Tibial nerve (tissue), 4 donors: ENCODE measurements at regions not wholly inside any gene's neighbourhood (a gene's known extent, or its start where the extent isn't known, plus 50 kb on each side); places are given as distances from the start of the nearest gene placed in this dataset.

Experiments used
- DNase-seq, 2 donors: peaks; one replicate each; pipeline ENCODE4 v3.0.0-alpha.2; 2019; ENCODE audit warnings: low spot score in 2 of 2
- H3K27ac ChIP-seq, 4 donors: fragments of 200-600 bp; sonication (generic) in 3 of 4; one replicate each; pipeline ENCODE4 v1.5.1; 2017 to 2019; ENCODE audit warnings: mild to moderate bottlenecking in 1 of 4
- H3K27me3 ChIP-seq, 2 donors: fragments of 200-600 bp; sonication (generic) in 1 of 2; one replicate each; pipeline versions ENCODE4 v1.5.1 to v1.6.0; 2017 to 2019
- H3K36me3 ChIP-seq, 3 donors: fragments of 200-600 bp; sonication (generic); one replicate each; pipeline ENCODE4 v1.5.1; 2018 to 2019
- H3K4me1 ChIP-seq, 4 donors: fragments of 200-600 bp; sonication (generic) in 3 of 4; one replicate each; pipeline ENCODE4 v1.5.1; 2017 to 2019
- H3K4me3 ChIP-seq, 4 donors: fragments of 200-600 bp; sonication (generic) in 3 of 4; one replicate each; pipeline ENCODE4 v1.5.1; 2017 to 2019; ENCODE audit warnings: mild to moderate bottlenecking in 1 of 4, moderate library complexity in 1 of 4
- H3K9me3 ChIP-seq, 4 donors: fragments of 200-600 bp; sonication (generic) in 3 of 4; one replicate each; pipeline ENCODE4 v1.5.1; 2017 to 2019
- EP300 ChIP-seq, 2 donors: sonication (generic); formaldehyde crosslinking; IDR thresholded peaks; one replicate each; pipeline ENCODE4 v1.6.1; 2017; ENCODE audit warnings: antibody characterized with exemption in 2 of 2, mild to moderate bottlenecking in 1 of 2
- POLR2A ChIP-seq, 2 donors: fragments of 450-650 bp; IDR thresholded peaks; one replicate each; pipeline ENCODE4 v1.6.1; 2017; ENCODE audit warnings: antibody characterized with exemption in 2 of 2, mild to moderate bottlenecking in 2 of 2, moderate library complexity in 2 of 2
- WGBS, 2 donors: methylation state at CpG; one replicate each; pipeline ENCODE4 v1.1.5; 2018; 5-methylcytosine and 5-hydroxymethylcytosine counted together
- TF ChIP-seq, protein P1 (sequence below), 5 experiments: fragments of 200-600 bp in 3 of 5; fragments of 450-650 bp in 2 of 5; sonication (generic) in 3 of 5; IDR thresholded peaks; one replicate each; pipeline ENCODE4 v1.5.1; 2016 to 2019; ENCODE audit warnings: antibody characterized with exemption in 5 of 5, mild to moderate bottlenecking in 3 of 5, moderate library complexity in 2 of 5

- no peak overlapping the region for H3K4me3 ChIP-seq
- 71% methylated on average over 8 of the region's 8 CpGs for WGBS, 2 donors
- H3K4me1 ChIP-seq, result no peaks in the 10 kb centered on the region
- no peaks in the 10 kb centered on the region for H3K27me3 ChIP-seq
- H3K27ac ChIP-seq, result no peak overlapping the region
- no peak for DNase-seq
- H3K36me3 ChIP-seq, result no peaks in the 10 kb centered on the region
- no peaks in the 10 kb centered on the region for H3K9me3 ChIP-seq
- TF ChIP-seq, protein P1, sequence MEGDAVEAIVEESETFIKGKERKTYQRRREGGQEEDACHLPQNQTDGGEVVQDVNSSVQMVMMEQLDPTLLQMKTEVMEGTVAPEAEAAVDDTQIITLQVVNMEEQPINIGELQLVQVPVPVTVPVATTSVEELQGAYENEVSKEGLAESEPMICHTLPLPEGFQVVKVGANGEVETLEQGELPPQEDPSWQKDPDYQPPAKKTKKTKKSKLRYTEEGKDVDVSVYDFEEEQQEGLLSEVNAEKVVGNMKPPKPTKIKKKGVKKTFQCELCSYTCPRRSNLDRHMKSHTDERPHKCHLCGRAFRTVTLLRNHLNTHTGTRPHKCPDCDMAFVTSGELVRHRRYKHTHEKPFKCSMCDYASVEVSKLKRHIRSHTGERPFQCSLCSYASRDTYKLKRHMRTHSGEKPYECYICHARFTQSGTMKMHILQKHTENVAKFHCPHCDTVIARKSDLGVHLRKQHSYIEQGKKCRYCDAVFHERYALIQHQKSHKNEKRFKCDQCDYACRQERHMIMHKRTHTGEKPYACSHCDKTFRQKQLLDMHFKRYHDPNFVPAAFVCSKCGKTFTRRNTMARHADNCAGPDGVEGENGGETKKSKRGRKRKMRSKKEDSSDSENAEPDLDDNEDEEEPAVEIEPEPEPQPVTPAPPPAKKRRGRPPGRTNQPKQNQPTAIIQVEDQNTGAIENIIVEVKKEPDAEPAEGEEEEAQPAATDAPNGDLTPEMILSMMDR (IDR thresholded peaks at IDR 0.05), result no peak
- TF ChIP-seq POLR2A (IDR thresholded peaks at IDR 0.05) (no peak), EP300 (IDR thresholded peaks at IDR 0.05) (no peak)
Observed at GRCh38 chr6:165782134-165782533, 119.1 kb upstream of the PDE10A start.

DNA sequence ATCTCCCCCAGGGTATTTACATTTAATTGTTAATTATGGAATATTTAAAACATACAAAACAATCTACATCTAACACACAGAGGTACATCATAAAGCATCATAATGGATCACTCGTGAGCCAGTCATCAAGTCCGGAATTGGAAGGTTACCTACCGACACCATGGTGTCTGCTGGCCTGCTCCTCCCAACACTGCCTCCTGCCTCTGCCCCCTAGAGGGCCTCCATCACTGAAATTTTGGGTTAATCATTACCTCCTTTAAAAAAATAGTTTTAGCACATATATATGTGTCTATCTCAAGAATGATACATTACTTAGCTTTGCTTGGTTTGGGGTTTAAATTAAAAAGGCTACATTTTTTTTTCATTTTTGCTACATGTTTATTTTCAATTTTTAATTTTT lies 114.6 kb upstream of the PDE10A start:
- WGBS, 2 donors, result 95 to 96% methylated on average over 3 of the region's 3 CpGs
- DNase-seq, result no peak
- Histone ChIP-seq H3K4me3 (no peak overlapping the region), H3K27me3 (no peaks in the 10 kb centered on the region), H3K27ac (no peak overlapping the region), H3K9me3 (no peaks in the 10 kb centered on the region), H3K4me1 (no peaks in the 10 kb centered on the region), H3K36me3 (no peaks in the 10 kb centered on the region)
- TF ChIP-seq POLR2A (IDR thresholded peaks at IDR 0.05), result no peak
- TF ChIP-seq, protein P1 (IDR thresholded peaks at IDR 0.05), result no peak
- no peak for TF ChIP-seq EP300 (IDR thresholded peaks at IDR 0.05)

DNA sequence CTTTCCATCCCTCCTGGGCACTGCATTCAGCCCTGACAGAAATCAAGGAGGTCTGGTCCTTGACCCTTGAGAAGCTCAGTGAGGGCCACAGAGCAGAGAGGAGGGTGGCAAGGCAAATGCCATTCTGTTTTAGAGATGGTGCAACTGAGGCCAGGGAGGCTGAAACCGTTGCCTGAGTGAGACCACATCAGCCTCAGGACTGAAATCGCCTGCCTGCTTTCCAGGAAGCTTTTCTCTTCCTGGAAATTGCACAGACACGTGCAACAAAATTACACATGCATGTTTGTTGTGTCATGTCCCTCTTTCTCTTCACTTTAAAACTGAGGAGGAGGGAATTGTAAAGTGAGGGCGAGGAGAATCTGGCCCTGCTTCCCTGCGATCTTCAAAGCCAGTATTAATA lies 113.7 kb upstream of the PDE10A start:
- H3K9me3 ChIP-seq, result no peaks in the 10 kb centered on the region
- WGBS, 2 donors, result 70 to 88% methylated on average over 5 of the region's 5 CpGs
- no peak for DNase-seq

DNA sequence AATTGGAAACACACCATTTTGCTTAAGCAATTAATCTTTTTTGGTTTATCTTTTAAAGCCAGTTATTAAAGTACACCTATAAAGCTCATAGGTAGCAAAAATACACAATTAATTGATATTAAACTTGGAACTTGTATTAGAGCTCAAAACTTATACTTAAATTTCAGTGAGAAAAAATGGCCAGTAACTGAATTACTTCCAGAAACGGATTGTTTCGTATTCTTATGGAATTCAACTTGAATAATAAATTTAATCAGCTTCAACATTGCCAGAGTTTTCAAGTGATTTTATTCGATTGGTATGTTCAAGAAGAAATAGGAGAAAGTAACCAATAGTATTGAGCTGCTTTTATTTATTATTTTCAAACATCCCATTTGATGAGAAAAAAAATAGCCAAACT lies 112.7 kb upstream of the PDE10A start:
- no peak for DNase-seq
- H3K4me3 ChIP-seq, result no peak overlapping the region
- WGBS, 2 donors, result 64 to 75% methylated on average over 3 of the region's 3 CpGs
- no peak overlapping the region for H3K27ac ChIP-seq
- H3K36me3 ChIP-seq, result no peaks in the 10 kb centered on the region
- TF ChIP-seq, protein P1 (IDR thresholded peaks at IDR 0.05), result no peak
- TF ChIP-seq POLR2A (IDR thresholded peaks at IDR 0.05) (no peak), EP300 (IDR thresholded peaks at IDR 0.05) (no peak)
- H3K4me1 ChIP-seq, result no peaks in the 10 kb centered on the region
- no peaks in the 10 kb centered on the region for H3K27me3 ChIP-seq
- H3K9me3 ChIP-seq, result no peaks in the 10 kb centered on the region

More for the DNA sequence above, 113.7 kb upstream of the PDE10A start:
- Histone ChIP-seq H3K27ac (no peak overlapping the region), H3K4me1 (no peaks in the 10 kb centered on the region), H3K36me3 (no peaks in the 10 kb centered on the region), H3K27me3 (no peaks in the 10 kb centered on the region), H3K4me3 (no peak overlapping the region)
- TF ChIP-seq EP300 (IDR thresholded peaks at IDR 0.05) (no peak), POLR2A (IDR thresholded peaks at IDR 0.05) (no peak)
- TF ChIP-seq, protein P1 (IDR thresholded peaks at IDR 0.05), result no peak

GRCh38 chr6:165774903-165775601 lies 112.0 kb upstream of the PDE10A start:
- no peaks in the 10 kb centered on the region for H3K27me3 ChIP-seq
- no peaks in the 10 kb centered on the region for H3K36me3 ChIP-seq
- no peak overlapping the region for H3K27ac ChIP-seq
- no peaks in the 10 kb centered on the region for H3K4me1 ChIP-seq
- peak in 1 of 2 donors; percentile 11 for DNase-seq
- TF ChIP-seq, protein P1 (IDR thresholded peaks at IDR 0.05), result no peak
- TF ChIP-seq EP300 (IDR thresholded peaks at IDR 0.05) (no peak), POLR2A (IDR thresholded peaks at IDR 0.05) (no peak)
- WGBS, 2 donors, result 44 to 55% methylated on average over 13 of the region's 13 CpGs
- H3K4me3 ChIP-seq, result no peak overlapping the region
- H3K9me3 ChIP-seq, result no peaks in the 10 kb centered on the region
